ENCODE measurements at regions not wholly inside any gene's neighbourhood (a gene's known extent, or its start where the extent isn't known, plus 50 kb on each side); places are given as distances from the start of the nearest gene placed in this dataset.

DNA sequence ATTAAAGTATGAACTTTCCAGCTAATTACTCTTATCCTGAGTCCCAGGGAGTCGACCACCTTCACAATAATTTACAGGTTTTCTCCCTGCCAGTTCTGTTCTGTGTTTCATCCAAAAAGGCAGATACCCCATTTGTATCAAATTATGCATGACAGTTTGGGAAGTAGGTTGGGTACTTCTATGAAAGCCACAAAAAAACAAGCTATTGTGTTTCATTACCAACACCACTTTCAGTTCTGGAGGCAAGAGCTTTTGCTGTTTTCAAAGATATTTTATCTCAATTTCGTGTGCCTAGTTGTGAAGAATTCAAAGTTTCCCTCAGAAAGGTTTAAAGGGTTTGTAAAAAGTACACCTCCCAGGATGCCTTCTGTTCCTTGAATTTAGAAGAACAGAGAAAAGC is 557.4 kb downstream of the FLRT2 start:
- TF ChIP-seq, protein P1, sequence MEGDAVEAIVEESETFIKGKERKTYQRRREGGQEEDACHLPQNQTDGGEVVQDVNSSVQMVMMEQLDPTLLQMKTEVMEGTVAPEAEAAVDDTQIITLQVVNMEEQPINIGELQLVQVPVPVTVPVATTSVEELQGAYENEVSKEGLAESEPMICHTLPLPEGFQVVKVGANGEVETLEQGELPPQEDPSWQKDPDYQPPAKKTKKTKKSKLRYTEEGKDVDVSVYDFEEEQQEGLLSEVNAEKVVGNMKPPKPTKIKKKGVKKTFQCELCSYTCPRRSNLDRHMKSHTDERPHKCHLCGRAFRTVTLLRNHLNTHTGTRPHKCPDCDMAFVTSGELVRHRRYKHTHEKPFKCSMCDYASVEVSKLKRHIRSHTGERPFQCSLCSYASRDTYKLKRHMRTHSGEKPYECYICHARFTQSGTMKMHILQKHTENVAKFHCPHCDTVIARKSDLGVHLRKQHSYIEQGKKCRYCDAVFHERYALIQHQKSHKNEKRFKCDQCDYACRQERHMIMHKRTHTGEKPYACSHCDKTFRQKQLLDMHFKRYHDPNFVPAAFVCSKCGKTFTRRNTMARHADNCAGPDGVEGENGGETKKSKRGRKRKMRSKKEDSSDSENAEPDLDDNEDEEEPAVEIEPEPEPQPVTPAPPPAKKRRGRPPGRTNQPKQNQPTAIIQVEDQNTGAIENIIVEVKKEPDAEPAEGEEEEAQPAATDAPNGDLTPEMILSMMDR (IDR thresholded peaks at IDR 0.05; ENCODE audit: low read depth, low read length, poor library complexity, severe bottlenecking), result no peak
- no peak for TF ChIP-seq EZH2phosphoT487 (IDR thresholded peaks at IDR 0.05; ENCODE audit: borderline replicate concordance, low read length)
